ENCODE measurements at regions not wholly inside any gene's neighbourhood (a gene's known extent, or its start where the extent isn't known, plus 50 kb on each side); places are given as distances from the start of the nearest gene placed in this dataset.
"Not testable (repeated sequence)": the region's sequence is repeated elsewhere in the genome, so short reads cannot be mapped to it uniquely, and the experiment has no call there.

DNA sequence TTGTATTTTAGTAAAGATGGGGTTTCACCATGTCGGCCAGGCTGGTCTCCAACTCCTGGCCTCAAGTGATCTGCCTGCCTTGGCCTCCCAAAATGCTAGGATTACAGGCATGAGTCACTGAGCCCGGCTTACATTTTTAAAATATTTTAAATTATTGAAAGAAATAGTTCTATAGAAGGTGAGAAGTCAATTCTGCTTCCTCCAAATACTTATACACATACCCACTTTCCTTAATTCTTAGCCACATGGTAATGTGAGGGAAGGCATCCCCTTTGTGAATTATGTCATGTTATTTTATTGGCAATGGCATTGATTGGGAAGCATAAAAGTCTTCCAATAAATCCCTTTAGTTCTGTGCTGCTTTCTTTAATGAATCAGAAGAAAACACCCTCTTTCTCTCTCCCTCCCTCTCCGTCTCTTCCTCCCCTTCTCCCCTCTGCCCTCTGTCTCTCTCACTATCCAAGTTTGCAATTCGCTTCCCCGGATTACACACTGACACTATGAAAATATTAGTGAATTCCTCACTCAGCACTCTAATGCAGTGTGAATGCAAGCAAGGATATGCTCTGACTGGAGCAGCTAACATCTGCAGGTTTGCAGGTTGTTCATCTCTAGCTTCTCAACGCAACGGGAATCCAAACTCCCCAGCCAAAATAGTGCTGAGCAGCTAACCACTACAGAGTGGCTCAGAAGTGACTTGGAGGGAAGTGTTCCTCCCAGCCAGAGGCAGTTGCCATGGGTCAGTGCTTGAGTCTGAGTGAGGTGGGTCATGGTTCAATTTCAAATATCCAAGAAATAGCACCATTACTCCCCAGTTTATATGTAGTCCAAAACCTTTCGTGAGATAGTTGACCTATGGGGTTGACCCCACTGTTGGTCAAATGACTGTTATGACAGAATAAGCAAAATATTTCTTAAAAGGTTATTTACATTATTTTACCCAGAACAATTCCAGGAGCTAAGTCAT lies 77.8 kb upstream of the CD55 start:
- DNase-seq (ENCODE audit: low spot score) = no peak

DNA sequence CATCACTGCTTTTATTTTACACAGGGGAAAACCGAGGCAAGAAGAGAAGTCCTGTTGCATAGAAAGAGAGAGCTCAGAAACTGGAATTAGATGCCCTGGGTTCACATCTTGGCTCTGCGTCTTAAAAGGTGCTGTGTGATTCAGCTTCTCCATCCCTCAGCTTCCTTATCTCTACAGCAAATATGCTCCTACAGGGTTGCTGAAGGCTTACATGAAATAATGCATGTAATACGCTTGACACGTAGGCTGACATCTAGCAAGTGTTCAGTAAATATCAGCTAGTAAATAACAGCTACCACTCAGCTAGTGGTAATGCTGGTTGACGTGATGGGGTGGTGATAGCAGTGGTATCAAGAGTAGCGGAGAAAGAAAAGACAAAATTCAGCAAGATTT lies 77.1 kb upstream of the CD55 start:
- no peak for DNase-seq (ENCODE audit: low spot score)

DNA sequence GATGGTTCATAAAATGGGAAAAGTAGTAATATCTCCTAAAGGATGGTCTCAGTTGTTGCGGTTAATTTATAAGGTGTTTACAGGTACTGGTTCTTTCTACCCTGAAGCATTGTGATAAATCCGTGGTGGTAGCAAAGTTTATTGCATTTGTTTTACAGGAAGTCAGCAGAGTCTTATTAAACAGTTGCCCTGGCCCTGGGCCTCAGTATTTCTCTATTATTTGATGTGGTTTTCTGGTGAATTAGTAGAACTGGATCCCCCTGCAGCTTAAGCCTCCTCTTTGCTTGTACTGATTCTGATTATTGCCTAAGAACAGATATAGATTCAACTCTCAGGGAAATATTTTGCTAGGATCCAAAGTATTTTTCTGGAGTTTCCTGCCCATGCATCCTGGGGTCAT lies 76.4 kb upstream of the CD55 start:
- no peak for DNase-seq (ENCODE audit: low spot score)

DNA sequence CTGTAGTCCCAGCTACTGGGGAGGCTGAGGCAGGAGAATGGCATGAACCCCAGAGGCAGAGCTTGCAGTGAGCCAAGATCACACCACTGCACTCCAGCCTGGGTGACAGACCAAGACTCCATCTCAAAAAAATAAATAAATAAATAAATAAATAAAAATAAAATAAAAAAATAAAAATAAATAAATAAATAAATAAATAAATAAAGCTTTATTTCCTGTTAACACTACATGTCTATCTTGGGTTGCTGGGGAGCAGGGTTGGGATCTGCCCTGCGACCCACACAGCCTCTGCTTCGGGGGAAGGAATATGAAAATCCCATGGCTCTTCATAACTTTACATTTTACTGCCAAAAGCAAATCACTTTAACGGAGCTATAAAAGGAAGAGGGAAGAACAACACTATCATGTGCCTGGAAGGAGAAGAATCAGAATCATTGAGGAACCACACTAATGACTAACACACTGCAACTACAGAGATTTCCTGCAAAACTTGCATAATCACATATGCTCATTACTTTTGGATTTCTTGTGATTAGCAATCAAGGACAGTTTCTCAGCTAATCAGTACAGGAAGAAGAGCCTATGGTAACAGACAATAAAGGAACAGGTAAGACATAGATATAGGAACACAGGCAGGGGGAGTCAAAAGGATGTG lies 72.8 kb upstream of the CD55 start:
- DNase-seq (ENCODE audit: low spot score) = no peak

DNA sequence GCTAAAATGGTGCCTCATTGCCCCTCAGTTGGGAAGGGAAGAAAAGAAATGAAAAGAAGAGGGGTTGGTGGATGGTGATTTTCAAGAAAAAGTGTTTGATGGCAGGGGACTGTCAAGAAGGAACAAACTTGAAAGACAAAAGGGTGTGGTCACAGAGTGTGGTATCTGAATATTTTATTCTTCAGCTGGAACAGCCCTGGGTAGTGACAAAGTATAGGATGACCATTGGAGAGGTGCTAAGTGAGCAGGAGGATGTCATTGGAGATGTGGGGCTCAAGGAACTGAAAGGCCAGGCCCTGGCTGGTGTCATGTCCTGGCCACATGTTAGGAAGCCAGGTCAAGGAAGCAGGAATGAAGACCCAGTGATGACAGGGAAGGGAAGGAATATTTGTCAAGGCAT lies 71.0 kb upstream of the CD55 start:
- DNase-seq (ENCODE audit: low spot score) = no peak

DNA sequence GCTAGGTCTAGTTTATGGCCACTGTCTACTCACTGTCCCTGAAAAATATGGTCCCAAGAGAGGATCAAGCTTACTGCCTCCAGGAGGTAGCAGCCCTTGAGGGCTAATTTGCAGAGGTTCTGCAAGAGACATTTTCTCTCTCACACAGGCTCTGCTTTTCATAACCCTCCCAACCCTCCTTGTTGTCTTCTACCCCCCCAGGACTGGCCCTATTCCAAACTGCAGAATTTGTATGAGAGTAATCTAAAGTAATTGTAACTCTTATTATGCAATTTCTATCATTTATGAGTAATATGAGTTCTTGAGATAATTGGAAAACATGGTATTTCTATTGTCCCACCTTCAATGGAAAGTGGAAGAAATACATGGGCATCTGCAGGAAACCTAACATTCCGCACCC lies 70.4 kb upstream of the CD55 start:
- no peak for DNase-seq (ENCODE audit: low spot score)

DNA sequence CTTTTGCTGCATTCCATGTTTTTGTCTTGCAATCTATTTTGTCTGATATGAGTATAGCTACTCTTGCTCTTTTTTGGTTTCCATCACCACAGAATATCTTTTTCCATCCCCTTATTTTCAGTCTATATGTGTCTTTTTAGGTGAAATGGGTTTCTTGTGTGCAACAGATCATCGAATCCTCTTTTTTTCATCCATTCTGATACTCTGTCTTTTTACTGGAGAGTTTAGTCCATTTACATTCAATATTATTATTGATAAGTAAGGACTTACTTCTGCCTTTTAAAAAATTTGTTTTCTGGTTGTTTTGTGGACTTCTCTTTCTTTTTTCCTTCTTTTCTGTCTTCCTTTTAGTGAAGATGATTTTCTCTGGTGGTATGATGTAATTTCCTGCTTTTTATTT lies 64.6 kb upstream of the CD55 start:
- DNase-seq (ENCODE audit: low spot score) = no peak

DNA sequence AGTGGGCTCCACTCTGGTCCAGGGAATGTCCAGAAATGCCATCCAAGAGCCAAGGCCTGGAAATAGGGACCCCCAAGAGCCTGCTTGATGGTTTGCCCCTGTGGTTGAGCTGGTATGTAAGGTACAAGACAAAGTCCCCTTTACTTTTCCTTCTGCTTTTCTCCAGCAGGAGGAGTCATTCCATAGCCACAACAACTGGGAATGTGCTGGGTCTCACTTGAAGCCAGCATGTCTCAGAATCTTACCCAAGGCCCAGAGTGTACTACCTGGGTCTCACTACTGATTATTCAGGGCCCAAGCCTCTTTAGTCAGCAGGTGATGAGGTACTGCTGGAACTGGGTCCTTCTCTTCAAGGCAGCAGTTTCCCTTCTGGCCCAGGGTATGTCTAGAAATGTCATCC lies 62.1 kb upstream of the CD55 start:
- no peak for DNase-seq (ENCODE audit: low spot score)

DNA sequence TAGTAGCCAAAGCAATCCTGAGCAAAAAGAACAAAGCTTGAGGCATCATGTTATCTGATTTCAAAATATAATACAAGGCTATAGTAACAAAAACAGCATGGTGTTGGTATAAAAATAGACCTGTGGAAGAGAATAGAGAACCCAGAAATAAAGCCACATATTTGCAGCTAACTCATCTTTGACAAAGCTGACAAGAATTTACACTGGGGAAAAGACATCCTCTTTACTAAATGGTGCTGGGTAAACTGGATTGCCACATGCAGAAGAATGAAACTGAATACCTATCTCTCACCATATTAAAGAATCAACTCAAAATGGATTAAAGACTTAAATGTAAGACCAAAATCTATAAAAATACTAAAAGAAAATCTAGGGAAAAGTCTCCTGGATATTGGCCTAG lies 59.5 kb upstream of the CD55 start:
- DNase-seq (ENCODE audit: low spot score) = no peak

DNA sequence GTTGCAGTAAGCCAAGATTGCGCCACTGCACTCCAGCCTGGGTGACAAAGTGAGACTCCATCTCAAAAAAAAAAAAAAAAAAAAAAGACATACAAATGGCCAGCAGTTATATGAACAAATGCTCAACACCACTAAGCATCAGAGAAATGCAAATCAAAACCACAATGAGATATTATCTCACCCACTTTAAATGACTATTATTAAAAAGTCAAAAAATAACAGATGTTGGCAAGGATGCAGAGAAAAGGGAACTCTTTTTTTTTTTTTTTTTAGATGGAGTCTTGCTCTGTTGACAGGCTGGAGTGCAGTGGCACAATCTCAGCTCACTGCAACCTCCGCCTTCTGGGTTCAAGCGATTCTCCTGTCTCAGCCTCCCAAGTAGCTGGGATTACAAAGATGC lies 58.6 kb upstream of the CD55 start:
- not testable (repeated sequence) for DNase-seq (ENCODE audit: low spot score)

DNA sequence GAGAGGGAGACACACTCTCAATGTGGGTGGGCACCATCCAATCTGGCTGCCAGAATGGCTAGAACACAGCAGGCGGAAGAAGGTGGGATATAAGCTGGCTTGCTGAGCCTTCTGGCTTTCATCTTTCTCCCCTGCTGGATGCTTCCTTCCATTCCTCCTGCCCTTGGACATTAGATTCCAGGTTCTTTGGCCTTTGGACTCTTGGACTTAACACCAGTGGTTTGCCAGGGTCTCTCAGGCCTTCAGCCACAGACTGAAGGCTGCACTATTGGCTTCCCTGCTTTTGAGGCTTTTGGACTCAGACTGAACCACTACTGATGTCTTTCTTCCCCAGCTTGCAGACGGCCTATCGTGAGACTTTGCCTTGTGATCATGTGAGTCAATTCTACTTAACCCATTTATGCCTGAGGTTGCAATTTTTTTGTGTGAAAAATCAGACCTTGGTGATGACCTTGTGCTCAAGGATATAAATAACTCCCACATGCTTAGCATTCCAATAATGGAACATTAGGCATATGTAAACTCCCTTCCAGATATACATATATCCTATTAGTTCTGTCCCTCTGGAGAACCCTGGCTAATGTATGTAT lies 56.7 kb upstream of the CD55 start:
- no peak for DNase-seq (ENCODE audit: low spot score)

DNA sequence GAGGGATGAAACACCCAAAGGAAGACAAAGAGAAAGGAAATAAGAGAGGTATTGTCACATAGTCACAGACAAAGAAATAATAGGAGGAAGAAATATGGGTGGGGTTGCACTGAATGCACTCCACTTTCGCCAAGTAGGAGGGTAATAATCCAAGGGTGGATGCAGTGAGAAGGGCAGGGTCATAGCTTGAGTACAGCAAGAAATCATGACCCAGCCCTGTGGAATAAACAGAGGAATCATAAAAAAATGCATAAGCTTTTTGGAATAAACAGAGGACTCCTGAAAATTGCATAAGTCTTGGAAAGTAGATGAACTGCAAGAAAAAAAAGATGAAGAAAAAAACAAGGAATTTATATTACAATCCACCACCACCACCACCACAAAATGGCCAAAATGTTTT lies 53.1 kb upstream of the CD55 start:
- DNase-seq (ENCODE audit: low spot score) = no peak

DNA sequence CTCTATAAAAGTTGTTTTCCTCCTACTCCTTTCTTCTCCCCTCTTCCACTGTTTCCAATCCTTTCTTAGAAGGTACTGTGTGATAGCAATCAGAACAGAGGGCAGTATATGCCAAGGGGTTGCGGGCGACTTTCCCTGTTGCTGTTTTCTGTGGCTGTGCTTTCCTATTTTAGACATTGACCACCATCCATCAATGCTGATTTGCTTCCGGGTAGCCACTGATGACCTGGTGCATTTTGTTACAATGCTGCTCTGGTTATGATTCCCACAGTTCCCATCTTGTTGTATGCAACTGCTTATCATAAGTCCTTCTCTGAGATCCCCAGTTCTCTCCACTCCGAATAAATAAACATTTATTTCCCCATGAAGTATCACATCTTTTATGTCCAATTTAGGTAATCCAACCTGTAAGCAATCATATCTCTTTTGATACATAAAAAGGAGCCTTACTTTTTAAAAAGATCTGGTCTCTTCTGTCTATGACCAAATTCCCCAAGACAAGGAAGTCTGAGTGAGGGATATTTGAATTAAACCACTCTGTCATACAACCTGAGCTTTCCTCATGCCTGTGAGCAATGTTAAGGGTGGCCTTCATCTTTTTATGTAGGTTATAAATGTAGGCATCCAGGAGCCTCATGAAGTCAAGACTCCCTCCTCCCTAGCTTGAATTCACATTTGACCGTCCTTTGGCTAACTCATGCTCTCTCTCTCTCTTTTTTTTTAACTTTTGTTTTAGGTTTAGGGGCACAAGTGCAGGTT lies 52.5 kb upstream of the CD55 start:
- DNase-seq (ENCODE audit: low spot score) = no peak
